ENCODE measurements at regions not wholly inside any gene's neighbourhood (a gene's known extent, or its start where the extent isn't known, plus 50 kb on each side); places are given as distances from the start of the nearest gene placed in this dataset.

GRCh38 chr13:23509781-23510543 lies 60.2 kb upstream of the TNFRSF19 start:
- TF ChIP-seq POLR2A (IDR thresholded peaks at IDR 0.05; ENCODE audit: low read length) (no peak), GATA1 (IDR thresholded peaks at IDR 0.05; ENCODE audit: low read depth, low read length) (no peak)
